ENCODE measurements at regions not wholly inside any gene's neighbourhood (a gene's known extent, or its start where the extent isn't known, plus 50 kb on each side); places are given as distances from the start of the nearest gene placed in this dataset.

- no peaks in the 10 kb centered on the region for H3K27me3 ChIP-seq (ENCODE audit: control insufficient read depth in 3 of 3, insufficient read depth in 3 of 3, low read depth in 1 of 3, low read length in 3 of 3)
- no peak overlapping the region for H2BK5ac ChIP-seq (ENCODE audit: low read length)
- no peaks in the 10 kb centered on the region for H3K9me3 ChIP-seq (replicated peaks in 1 of 2; ENCODE audit: control insufficient read depth in 2 of 2, insufficient read depth in 1 of 2, low read depth in 1 of 2, low read length in 2 of 2)
- H3K4me1 ChIP-seq (ENCODE audit: control insufficient read depth in 2 of 2, insufficient read depth in 1 of 2, low read depth in 1 of 2, low read length in 2 of 2): peaks cover 12 to 16% of the 10 kb centered on the region in 2 donors
- H3K79me1 ChIP-seq (ENCODE audit: low read depth, low read length): no peaks in the 10 kb centered on the region
- H2BK120ac ChIP-seq (ENCODE audit: low read depth, low read length): no peak overlapping the region
- H3K14ac ChIP-seq (ENCODE audit: low read length): no peak overlapping the region
- no peak overlapping the region for H2BK15ac ChIP-seq (ENCODE audit: low read length)
- H3K18ac ChIP-seq (ENCODE audit: low read length): no peak overlapping the region
- no peaks in the 10 kb centered on the region for H3K36me3 ChIP-seq (replicated peaks in 1 of 2; ENCODE audit: control insufficient read depth in 2 of 2, insufficient read depth in 2 of 2, low read length in 2 of 2)
- no peak overlapping the region for H2BK12ac ChIP-seq (ENCODE audit: low read length)
- WGBS, 2 donors (ENCODE audit: extremely low coverage in 2 of 2, insufficient read length in 2 of 2, insufficient replicate concordance in 1 of 2): no CpG with 5 or more reads among the region's 4 CpGs
- H2AK5ac ChIP-seq (ENCODE audit: low read depth, low read length): no peak overlapping the region
- H2AFZ ChIP-seq (ENCODE audit: low read length): peak overlapping the region; percentile 31
- H3K9ac ChIP-seq (ENCODE audit: low read depth, low read length, poor library complexity): no peak overlapping the region
- no peak overlapping the region for H3K27ac ChIP-seq (replicated peaks; ENCODE audit: low read length)
- H3K4ac ChIP-seq (ENCODE audit: low read length): no peak overlapping the region
- DNase-seq (ENCODE audit: low spot score): no peak
- no peak overlapping the region for H3K4me3 ChIP-seq (ENCODE audit: low read length in 2 of 2)
- H4K91ac ChIP-seq (ENCODE audit: low read depth, low read length, poor library complexity): no peak overlapping the region
- H4K8ac ChIP-seq (ENCODE audit: low read depth, low read length): no peak overlapping the region
- H3K4me2 ChIP-seq (ENCODE audit: insufficient read depth, low read length, poor library complexity, severe bottlenecking): no peak overlapping the region
- no peak overlapping the region for H3K23ac ChIP-seq (ENCODE audit: low read depth, low read length, poor library complexity)
Measured at GRCh38 chr2:217054791-217055190, 194.9 kb upstream of the TNP1 start.

DNA sequence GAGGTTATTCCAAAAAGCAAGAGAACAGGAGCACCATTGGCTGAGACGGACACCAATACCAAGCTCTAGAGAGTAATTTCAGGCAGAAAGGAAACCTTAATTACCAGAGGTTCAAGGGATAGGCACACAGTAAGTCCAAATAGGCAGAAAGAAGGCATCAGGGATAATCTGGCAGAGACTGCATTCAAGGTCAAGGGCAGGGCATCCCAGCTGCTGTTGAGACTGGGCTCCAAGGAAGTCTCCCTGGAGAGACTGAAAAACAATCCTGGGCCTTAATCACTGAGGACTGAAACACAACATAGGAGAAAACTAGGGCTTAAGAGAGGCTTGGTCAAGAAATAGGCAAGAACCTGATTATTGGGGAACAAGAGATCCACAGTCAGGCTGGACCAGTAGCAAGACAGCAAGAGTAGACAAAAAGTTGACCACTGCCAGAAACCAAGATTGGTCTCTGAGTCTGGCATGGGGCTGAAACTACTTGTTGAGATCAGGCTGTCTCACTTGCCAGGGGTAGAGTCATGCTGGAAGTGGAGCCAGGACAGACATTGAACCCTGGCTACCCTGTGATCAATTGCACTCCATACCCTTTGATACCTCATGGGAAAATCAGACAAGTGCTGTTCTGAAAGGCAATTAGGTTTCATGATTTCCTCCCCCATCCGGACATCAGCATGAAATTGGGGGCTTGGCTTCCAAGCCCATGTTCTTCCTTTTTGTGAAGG lies 193.2 kb upstream of the TNP1 start:
- Histone ChIP-seq H3K18ac (ENCODE audit: low read length) (peak overlapping the region; percentile 68), H3K4me2 (ENCODE audit: insufficient read depth, low read length, poor library complexity, severe bottlenecking) (no peak overlapping the region), H2AFZ (ENCODE audit: low read length) (no peak overlapping the region), H3K9me3 (replicated peaks in 1 of 2; ENCODE audit: control insufficient read depth in 2 of 2, insufficient read depth in 1 of 2, low read depth in 1 of 2, low read length in 2 of 2) (no peaks in the 10 kb centered on the region), H2BK5ac (ENCODE audit: low read length) (no peak overlapping the region), H3K14ac (ENCODE audit: low read length) (no peak overlapping the region), H2BK120ac (ENCODE audit: low read depth, low read length) (no peak overlapping the region), H3K23ac (ENCODE audit: low read depth, low read length, poor library complexity) (no peak overlapping the region), H2BK12ac (ENCODE audit: low read length) (peak overlapping the region; percentile 5), H3K4me3 (ENCODE audit: low read length in 2 of 2) (no peak overlapping the region), H4K8ac (ENCODE audit: low read depth, low read length) (no peak overlapping the region), H2BK15ac (ENCODE audit: low read length) (peak overlapping the region; percentile 91), H4K91ac (ENCODE audit: low read depth, low read length, poor library complexity) (no peak overlapping the region), H3K4ac (ENCODE audit: low read length) (no peak overlapping the region), H3K36me3 (replicated peaks in 1 of 2; ENCODE audit: control insufficient read depth in 2 of 2, insufficient read depth in 2 of 2, low read length in 2 of 2) (no peaks in the 10 kb centered on the region), H3K79me1 (ENCODE audit: low read depth, low read length) (no peaks in the 10 kb centered on the region), H3K27ac (replicated peaks; ENCODE audit: low read length) (no peak overlapping the region), H2AK5ac (ENCODE audit: low read depth, low read length) (peak overlapping the region; percentile 65), H3K4me1 (ENCODE audit: control insufficient read depth in 2 of 2, insufficient read depth in 1 of 2, low read depth in 1 of 2, low read length in 2 of 2) (peaks cover 27 to 28% of the 10 kb centered on the region in 2 donors), H3K27me3 (ENCODE audit: control insufficient read depth in 3 of 3, insufficient read depth in 3 of 3, low read depth in 1 of 3, low read length in 3 of 3) (no peaks in the 10 kb centered on the region), H3K9ac (ENCODE audit: low read depth, low read length, poor library complexity) (no peak overlapping the region)
- no CpG with 5 or more reads among the region's 2 CpGs for WGBS, 2 donors (ENCODE audit: extremely low coverage in 2 of 2, insufficient read length in 2 of 2, insufficient replicate concordance in 1 of 2)
- no peak for DNase-seq (ENCODE audit: low spot score)

- Histone ChIP-seq H3K23ac (ENCODE audit: low read depth, low read length, poor library complexity) (no peak overlapping the region), H2BK120ac (ENCODE audit: low read depth, low read length) (no peak overlapping the region), H3K4me1 (ENCODE audit: control insufficient read depth in 2 of 2, insufficient read depth in 1 of 2, low read depth in 1 of 2, low read length in 2 of 2) (peaks cover 33 to 34% of the 10 kb centered on the region in 2 donors), H2BK5ac (ENCODE audit: low read length) (no peak overlapping the region), H3K27me3 (ENCODE audit: control insufficient read depth in 3 of 3, insufficient read depth in 3 of 3, low read depth in 1 of 3, low read length in 3 of 3) (no peaks in the 10 kb centered on the region), H3K4ac (ENCODE audit: low read length) (no peak overlapping the region), H3K36me3 (replicated peaks in 1 of 2; ENCODE audit: control insufficient read depth in 2 of 2, insufficient read depth in 2 of 2, low read length in 2 of 2) (no peaks in the 10 kb centered on the region), H2BK12ac (ENCODE audit: low read length) (no peak overlapping the region), H3K14ac (ENCODE audit: low read length) (no peak overlapping the region), H3K4me3 (ENCODE audit: low read length in 2 of 2) (no peak overlapping the region), H3K9ac (ENCODE audit: low read depth, low read length, poor library complexity) (no peak overlapping the region), H4K8ac (ENCODE audit: low read depth, low read length) (no peak overlapping the region), H3K18ac (ENCODE audit: low read length) (no peak overlapping the region), H3K4me2 (ENCODE audit: insufficient read depth, low read length, poor library complexity, severe bottlenecking) (no peak overlapping the region), H3K9me3 (replicated peaks in 1 of 2; ENCODE audit: control insufficient read depth in 2 of 2, insufficient read depth in 1 of 2, low read depth in 1 of 2, low read length in 2 of 2) (no peaks in the 10 kb centered on the region), H2AFZ (ENCODE audit: low read length) (no peak overlapping the region), H3K27ac (replicated peaks; ENCODE audit: low read length) (no peak overlapping the region), H2AK5ac (ENCODE audit: low read depth, low read length) (no peak overlapping the region), H4K91ac (ENCODE audit: low read depth, low read length, poor library complexity) (no peak overlapping the region), H3K79me1 (ENCODE audit: low read depth, low read length) (no peaks in the 10 kb centered on the region), H2BK15ac (ENCODE audit: low read length) (no peak overlapping the region)
- DNase-seq (ENCODE audit: low spot score): no peak
- WGBS, 2 donors (ENCODE audit: extremely low coverage in 2 of 2, insufficient read length in 2 of 2, insufficient replicate concordance in 1 of 2): no CpG with 5 or more reads among the region's 2 CpGs
Measured at GRCh38 chr2:217051416-217051815, 191.6 kb upstream of the TNP1 start.

DNA sequence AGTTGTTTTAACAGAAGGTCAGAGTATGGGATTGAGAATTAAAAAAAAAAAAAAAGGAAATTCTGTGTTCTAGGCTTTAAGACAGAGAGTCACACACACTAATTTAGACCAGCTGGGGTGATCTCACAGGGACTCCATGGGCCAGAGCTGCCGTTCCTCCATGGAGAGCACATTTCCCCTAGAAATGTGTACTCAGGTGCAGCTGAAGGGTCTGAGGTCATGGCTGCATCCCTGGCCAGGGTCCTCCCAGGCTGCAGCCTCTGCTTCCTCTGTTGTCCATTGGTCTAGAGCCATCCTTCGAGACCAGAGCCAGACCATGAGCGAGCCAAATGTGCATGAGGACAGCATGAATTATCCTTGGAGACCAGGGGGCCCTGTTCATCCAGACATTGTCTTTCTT lies 190.1 kb upstream of the TNP1 start:
- Histone ChIP-seq H3K4me3 (ENCODE audit: low read length in 2 of 2) (no peak overlapping the region), H3K27me3 (ENCODE audit: control insufficient read depth in 3 of 3, insufficient read depth in 3 of 3, low read depth in 1 of 3, low read length in 3 of 3) (no peaks in the 10 kb centered on the region), H2AFZ (ENCODE audit: low read length) (no peak overlapping the region), H3K14ac (ENCODE audit: low read length) (no peak overlapping the region), H2BK120ac (ENCODE audit: low read depth, low read length) (no peak overlapping the region), H3K4ac (ENCODE audit: low read length) (no peak overlapping the region), H2BK12ac (ENCODE audit: low read length) (no peak overlapping the region), H2BK15ac (ENCODE audit: low read length) (no peak overlapping the region), H3K9ac (ENCODE audit: low read depth, low read length, poor library complexity) (no peak overlapping the region), H4K8ac (ENCODE audit: low read depth, low read length) (no peak overlapping the region), H2BK5ac (ENCODE audit: low read length) (no peak overlapping the region), H2AK5ac (ENCODE audit: low read depth, low read length) (peak overlapping the region; percentile 22), H3K27ac (replicated peaks; ENCODE audit: low read length) (peak overlapping the region; percentile 17), H3K18ac (ENCODE audit: low read length) (peak overlapping the region; percentile 61), H3K79me1 (ENCODE audit: low read depth, low read length) (no peaks in the 10 kb centered on the region), H3K4me2 (ENCODE audit: insufficient read depth, low read length, poor library complexity, severe bottlenecking) (no peak overlapping the region), H4K91ac (ENCODE audit: low read depth, low read length, poor library complexity) (no peak overlapping the region), H3K9me3 (replicated peaks in 1 of 2; ENCODE audit: control insufficient read depth in 2 of 2, insufficient read depth in 1 of 2, low read depth in 1 of 2, low read length in 2 of 2) (no peaks in the 10 kb centered on the region), H3K23ac (ENCODE audit: low read depth, low read length, poor library complexity) (no peak overlapping the region), H3K4me1 (ENCODE audit: control insufficient read depth in 2 of 2, insufficient read depth in 1 of 2, low read depth in 1 of 2, low read length in 2 of 2) (peaks cover 32 to 33% of the 10 kb centered on the region in 2 donors), H3K36me3 (replicated peaks in 1 of 2; ENCODE audit: control insufficient read depth in 2 of 2, insufficient read depth in 2 of 2, low read length in 2 of 2) (no peaks in the 10 kb centered on the region)
- WGBS, 2 donors (ENCODE audit: extremely low coverage in 2 of 2, insufficient read length in 2 of 2, insufficient replicate concordance in 1 of 2): no CpG with 5 or more reads among the region's 3 CpGs
- DNase-seq (ENCODE audit: low spot score): no peak

All from neuronal stem cell (in vitro differentiated cells).